Inferior parietal cortex (tissue), 1 donor: ENCODE measurements at regions not wholly inside any gene's neighbourhood (a gene's known extent, or its start where the extent isn't known, plus 50 kb on each side); places are given as distances from the start of the nearest gene placed in this dataset.

Experiments used
- DNase-seq: peaks from one replicate; pipeline ENCODE4 v3.0.0-alpha.2; 2016; ENCODE audit errors: extremely low spot score

DNA sequence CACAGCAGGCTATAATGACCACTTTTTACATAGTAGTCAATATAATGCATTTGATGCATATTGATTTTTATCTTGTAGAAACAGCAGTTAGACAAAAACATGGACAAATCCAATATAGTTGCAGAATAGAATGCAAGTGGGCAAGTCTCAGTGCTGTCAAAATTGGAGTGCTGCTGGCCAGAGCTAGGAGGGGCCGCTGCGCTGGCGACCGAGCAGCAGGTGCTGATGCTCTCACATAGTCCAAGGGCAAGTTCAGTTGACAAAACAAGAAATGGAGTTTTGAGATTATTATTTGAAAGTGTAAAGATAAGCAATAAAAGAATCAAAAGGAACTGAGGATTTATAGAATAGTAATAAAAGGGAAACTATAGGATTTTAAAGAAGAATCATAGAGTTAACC lies 60.6 kb upstream of the CDK20 start:
- DNase-seq, result no peak

DNA sequence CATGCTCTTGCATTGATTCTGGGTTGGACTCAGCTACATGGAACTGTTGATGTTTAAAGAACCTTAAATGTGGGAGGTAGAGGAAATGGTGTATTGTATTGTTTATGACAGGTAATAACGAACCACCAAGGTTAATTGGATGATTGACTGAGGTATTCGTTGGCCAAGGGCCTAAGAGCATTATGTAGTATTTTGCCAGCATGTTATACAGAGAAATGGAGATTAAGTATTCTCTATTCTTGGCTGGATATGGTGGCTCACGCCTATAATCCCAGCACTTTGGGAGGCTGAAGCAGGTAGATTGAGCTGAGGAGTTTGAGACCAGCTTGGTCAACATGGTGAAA lies 59.0 kb upstream of the CDK20 start:
- DNase-seq, result no peak

GRCh38 chr9:88028338-88028737 lies 54.0 kb upstream of the CDK20 start:
- no peak for DNase-seq

DNA sequence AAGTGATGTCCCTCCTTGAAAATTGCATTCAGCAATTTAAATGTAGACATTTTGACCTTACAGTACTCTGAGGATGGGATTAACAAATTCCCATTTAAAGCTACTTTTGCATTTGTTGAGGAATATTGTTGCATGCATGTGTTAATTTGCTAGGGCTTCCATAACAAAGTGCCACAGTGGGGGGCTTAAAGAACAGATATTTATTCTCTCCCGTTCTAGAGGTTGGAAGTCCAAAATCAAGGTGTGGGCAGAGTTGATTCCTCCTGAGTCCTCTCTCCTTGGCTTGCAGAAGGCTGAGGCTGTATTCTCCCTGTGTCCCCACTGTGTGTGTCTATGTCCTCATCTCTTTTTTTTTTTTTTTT lies 51.8 kb upstream of the CDK20 start:
- no peak for DNase-seq

GRCh38 chr9:88025411-88026117 lies 51.2 kb upstream of the CDK20 start:
- DNase-seq, result no peak

DNA sequence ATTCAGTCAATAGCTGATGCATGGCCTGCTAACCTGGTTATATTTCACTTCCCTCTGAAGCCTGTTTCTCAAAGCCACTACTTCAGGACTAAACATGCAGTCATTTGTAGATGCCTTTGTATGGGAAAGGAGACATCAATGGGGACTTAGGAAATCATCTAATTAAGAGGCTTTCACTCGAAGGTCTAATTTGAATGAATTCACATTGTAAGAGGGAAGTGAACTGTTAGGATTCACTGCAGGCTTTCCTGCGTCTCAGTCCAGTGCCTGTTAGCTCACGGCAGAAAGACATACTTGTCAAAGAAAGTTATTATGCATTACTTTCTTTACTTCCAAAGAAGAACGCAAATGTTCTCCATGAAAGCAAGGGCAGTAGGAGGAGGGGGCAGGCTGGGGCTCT lies 50.6 kb upstream of the CDK20 start:
- DNase-seq, result no peak
